GM13977 (cell line): ENCODE measurements at regions not wholly inside any gene's neighbourhood (a gene's known extent, or its start where the extent isn't known, plus 50 kb on each side); places are given as distances from the start of the nearest gene placed in this dataset.

Experiments
- DNase-seq: peaks from one replicate; pipeline ENCODE4 v3.0.0; 2012; ENCODE audit warnings: low spot score
- in situ Hi-C: fragments of 300-500 bp; cut with MboI; formaldehyde crosslinking; loops from one replicate; pipeline ENCODE4 v1.12.0; 2022; ENCODE audit warnings: low sequenced_read_pairs, low pct_unique_long_range_greater_than_20kb, mixed read lengths, inconsistent platforms; ENCODE audit not compliant: unreplicated experiment
- TF ChIP-seq, protein P1 (sequence below): IDR thresholded peaks from 2 replicates; pipeline ENCODE4 v1.5.1; 2012; ENCODE audit warnings: mild to moderate bottlenecking, control low read depth; ENCODE audit not compliant: insufficient read depth; ENCODE audit errors: extremely low read depth, missing control alignments

- no peak for DNase-seq
- TF ChIP-seq, protein P1, sequence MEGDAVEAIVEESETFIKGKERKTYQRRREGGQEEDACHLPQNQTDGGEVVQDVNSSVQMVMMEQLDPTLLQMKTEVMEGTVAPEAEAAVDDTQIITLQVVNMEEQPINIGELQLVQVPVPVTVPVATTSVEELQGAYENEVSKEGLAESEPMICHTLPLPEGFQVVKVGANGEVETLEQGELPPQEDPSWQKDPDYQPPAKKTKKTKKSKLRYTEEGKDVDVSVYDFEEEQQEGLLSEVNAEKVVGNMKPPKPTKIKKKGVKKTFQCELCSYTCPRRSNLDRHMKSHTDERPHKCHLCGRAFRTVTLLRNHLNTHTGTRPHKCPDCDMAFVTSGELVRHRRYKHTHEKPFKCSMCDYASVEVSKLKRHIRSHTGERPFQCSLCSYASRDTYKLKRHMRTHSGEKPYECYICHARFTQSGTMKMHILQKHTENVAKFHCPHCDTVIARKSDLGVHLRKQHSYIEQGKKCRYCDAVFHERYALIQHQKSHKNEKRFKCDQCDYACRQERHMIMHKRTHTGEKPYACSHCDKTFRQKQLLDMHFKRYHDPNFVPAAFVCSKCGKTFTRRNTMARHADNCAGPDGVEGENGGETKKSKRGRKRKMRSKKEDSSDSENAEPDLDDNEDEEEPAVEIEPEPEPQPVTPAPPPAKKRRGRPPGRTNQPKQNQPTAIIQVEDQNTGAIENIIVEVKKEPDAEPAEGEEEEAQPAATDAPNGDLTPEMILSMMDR = no peak
- in situ Hi-C loops = no loop called here
These were observed 2717.2 kb downstream of the PCDH7 start for GRCh38 chr4:33437406-33437805.

DNA sequence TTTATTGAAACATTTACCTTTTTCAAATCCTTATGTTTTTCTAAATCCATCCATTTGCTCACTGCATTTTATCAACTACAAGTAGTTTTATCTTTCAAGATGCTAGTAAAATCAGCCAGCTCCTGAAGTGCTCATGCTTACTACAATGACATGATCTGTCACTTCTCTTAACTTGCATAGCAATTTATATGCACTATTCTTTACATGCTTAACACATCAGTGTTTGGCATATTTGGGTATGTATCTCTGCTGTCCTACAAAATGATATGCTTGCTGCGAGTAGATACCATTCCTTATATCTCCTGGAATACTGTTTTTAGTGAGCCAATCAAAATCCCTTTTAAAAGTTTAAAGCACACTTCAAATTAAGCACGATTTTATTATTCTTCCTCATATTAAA lies 2726.8 kb downstream of the PCDH7 start:
- TF ChIP-seq, protein P1 = no peak
- in situ Hi-C loops = no loop called here

GRCh38 chr4:33448948-33449347 lies 2728.8 kb downstream of the PCDH7 start:
- in situ Hi-C loops = no loop called here
- no peak for DNase-seq
- TF ChIP-seq, protein P1 = no peak

More for the DNA sequence above, 2726.8 kb downstream of the PCDH7 start:
- no peak for DNase-seq

DNA sequence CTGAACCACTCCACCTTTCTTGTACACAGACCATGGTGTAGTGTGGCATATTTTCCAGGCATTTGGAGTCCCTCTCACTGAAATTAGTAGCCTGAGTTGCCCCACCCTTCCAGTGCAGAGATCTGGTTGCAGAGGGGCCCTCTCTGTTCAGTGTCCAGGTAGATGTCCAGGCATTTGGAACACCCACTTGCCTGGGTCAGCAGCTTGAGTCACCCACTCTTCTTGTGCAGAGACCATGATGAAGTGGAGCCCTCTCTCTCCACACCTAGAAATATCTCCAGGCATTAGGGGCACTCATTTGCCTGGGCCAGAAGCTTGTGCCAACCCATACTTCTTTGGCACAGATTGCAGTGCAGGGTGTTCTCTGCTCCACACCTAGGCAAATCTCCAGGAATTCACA lies 2733.3 kb downstream of the PCDH7 start:
- in situ Hi-C loops = no loop called here
- TF ChIP-seq, protein P1 = no peak
- DNase-seq = no peak

DNA sequence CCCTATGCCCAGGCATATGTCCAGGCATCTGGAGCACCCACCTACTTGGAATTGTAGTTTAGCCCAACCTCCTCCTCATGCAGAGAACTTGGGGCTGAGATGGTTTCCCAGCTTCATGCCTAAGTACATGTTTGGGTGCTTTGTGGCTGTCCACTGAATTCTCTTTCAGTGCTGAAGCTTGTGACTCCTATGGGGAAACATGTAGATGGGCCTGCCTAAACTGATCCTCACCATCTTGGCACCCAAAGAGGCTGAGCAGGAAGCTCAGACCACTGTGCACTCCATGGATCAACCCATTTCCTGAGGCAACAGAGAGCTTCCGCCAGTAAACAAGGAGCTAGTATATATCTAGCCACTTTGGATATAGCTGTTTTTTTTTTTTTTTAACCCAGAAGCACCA lies 2733.7 kb downstream of the PCDH7 start:
- in situ Hi-C loops = no loop called here
- TF ChIP-seq, protein P1 = no peak
- no peak for DNase-seq

- in situ Hi-C loops = no loop called here
- DNase-seq = no peak
- TF ChIP-seq, protein P1 = no peak
These were observed 2745.4 kb downstream of the PCDH7 start for GRCh38 chr4:33465565-33465964.

GRCh38 chr4:33467291-33467690 lies 2747.1 kb downstream of the PCDH7 start:
- in situ Hi-C loops = no loop called here
- no peak for DNase-seq
- TF ChIP-seq, protein P1 = no peak
